HG02623 (cell line): ENCODE measurements at regions not wholly inside any gene's neighbourhood (a gene's known extent, or its start where the extent isn't known, plus 50 kb on each side); places are given as distances from the start of the nearest gene placed in this dataset.
A peak's percentile ranks its signal among the peaks of the same experiment; 100 is the strongest.
"Not testable (repeated sequence)": the region's sequence is repeated elsewhere in the genome, so short reads cannot be mapped to it uniquely, and the experiment has no call there.

Experiments
- ATAC-seq: cut with Tn5 transposase; IDR thresholded peaks from one replicate; pipeline ENCODE4 v1.9.1; 2021; ENCODE audit warnings: moderate library complexity; ENCODE audit not compliant: unreplicated experiment

DNA sequence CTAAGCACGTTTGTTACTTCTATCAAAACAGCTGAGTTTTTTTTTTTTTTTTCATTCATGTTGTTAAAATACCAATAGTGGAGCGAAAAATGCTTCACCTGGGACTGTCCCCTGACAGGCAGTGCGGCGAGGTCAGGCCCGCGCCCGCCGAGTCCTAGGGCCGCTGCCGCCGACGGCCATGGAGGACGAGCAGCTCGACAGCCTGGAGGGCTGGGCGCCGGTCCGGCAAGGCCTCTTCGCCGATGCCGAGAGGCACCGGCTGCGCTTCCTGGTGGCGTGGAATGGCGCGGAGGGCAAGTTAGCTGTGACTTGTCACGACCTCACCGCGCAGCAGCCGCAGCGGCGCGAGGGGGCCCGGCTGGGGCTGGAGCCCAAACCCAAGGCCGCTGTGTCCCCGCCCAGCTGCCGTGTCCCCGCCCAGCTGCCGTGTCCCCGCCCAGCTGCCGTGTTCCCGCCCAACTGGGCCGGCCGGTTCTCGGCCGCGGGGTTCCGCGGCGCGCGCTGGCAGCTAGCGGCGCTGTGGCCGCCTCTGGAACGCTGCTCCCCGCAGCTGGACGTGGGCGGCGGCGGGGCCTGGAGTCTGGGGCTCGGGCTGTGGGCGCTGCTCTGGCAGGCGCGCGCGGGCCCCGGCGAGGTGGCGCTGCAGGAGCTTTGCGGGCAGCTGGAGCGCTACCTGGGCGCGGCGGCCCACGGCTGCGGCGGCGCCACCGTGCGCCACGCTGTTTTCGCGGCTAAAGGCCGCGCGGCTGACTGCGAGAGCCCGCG is 56.7 kb upstream of the GOLGA8R start:
- peak; percentile 91 for ATAC-seq

DNA sequence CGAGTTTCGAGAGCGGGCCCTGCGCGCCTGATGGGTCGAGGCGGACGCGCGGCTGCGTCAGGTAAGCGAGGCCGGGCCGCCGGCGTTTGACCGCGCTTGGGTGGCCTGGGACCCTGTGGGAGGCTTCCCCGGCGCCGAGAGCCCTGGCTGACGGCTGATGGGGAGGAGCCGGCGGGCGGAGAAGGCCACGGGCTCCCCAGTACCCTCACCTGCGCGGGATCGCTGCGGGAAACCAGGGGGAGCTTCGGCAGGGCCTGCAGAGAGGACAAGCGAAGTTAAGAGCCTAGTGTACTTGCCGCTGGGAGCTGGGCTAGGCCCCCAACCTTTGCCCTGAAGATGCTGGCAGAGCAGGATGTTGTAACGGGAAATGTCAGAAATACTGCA is 57.3 kb upstream of the GOLGA8R start:
- ATAC-seq = not testable (repeated sequence)

DNA sequence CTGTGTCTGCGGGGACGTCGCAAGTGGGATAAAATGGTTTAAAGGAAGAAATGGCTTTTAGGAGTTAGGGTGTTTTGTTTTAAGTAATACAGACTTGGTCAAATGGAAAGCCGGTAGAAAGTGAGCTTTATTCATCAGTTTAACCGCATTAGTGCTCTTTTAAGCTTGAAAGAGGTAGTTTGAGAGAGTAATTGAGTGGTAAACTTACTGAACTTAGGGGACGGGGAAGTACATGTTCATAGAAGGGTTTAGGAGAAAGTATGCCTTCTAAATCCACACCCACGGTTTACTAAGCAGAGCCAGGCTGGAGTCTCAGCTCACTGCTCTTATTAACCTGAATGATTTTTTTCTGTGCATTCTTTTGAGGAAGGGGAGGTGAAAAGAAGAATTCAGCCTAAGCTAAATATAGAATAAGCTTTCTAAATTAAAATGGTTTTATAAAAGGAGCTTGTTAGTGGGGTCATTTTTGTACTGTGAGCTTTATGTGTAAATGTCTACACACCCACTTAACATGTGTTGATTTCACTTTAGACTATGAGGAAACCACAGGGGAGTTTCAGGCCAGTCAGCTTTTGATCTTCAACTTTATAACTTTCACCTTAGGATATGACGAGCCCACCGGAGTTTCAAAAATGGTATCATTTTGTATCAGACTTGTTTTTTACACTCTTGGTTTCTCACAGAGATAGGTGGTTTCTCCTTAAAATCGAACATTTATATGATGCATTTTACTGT is 57.9 kb upstream of the GOLGA8R start:
- not testable (repeated sequence) for ATAC-seq

DNA sequence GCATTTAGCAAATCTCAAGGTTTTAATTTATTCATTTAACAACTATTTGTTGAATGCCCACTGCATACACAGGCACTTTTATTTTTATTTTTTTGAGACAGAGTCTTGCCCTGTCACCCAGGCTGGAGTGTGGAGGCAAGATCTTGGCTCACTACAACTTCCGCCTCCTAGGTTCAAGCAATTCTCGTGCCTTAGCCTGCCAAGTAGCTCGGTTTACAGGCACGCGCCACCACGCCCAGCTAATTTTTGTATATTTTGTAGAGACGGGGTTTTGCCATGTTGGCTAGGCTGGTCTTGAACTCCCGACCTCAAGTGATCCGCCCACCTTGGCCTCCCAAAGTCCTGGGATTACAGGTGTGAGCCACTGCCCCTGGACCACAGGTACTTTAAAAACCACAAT is 67.0 kb upstream of the GOLGA8Q start:
- ATAC-seq = not testable (repeated sequence)

DNA sequence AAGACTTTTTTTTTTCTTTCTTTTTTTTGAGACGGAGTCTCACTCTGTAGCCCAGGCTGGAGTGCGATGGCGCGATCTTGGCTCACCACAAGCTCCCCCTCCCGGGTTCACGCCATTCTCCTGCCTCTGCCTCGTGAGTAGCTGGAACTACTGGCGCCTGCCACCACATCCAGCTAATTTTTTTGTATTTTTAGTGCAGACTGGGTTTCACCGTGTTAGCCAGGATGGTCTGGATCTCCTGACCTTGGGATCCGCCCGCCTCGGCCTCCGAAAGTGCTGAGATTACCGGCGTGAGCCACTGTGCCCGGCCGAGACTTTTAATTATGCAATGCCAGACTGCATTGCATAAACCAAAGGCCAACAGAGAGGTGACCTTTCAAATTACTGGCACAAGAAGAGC is 62.6 kb upstream of the GOLGA8Q start:
- not testable (repeated sequence) for ATAC-seq

DNA sequence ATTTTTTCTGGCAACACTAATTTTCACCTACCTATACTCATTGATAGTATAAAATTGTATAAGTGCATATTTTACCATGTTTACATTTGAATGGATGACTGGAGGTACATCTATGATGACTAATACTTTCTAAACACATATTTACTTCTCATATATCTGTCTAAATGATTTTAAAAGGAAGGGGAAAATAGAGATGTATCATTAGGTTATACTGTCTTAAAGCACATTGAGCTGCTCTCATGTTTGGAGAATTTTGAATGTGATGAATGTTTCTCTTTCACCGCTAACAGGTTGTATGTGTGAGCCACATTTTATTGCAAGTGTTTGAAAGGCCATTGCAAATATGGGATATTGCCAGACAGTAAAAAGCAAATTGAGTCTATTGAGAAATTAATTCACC is 61.5 kb upstream of the GOLGA8Q start:
- not testable (repeated sequence) for ATAC-seq

DNA sequence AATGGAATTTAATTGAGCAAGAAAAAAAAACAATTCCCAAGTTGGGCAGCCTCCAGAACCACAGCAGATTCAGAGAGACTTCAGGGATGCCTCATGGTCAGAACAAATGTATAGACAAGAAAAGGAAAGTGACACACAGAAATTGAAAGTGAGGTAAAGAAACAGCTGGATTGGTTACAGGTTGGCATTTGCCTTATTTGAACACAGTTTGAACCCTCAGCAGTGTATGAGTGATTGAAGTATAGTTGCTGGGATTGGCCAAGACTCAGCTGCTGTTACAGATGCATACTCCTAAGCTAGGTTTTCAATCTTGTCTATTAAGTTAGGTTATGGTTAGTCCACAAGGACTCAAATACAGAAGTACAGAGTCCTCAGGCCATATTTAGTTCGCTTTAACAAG is 57.9 kb upstream of the GOLGA8Q start:
- not testable (repeated sequence) for ATAC-seq

DNA sequence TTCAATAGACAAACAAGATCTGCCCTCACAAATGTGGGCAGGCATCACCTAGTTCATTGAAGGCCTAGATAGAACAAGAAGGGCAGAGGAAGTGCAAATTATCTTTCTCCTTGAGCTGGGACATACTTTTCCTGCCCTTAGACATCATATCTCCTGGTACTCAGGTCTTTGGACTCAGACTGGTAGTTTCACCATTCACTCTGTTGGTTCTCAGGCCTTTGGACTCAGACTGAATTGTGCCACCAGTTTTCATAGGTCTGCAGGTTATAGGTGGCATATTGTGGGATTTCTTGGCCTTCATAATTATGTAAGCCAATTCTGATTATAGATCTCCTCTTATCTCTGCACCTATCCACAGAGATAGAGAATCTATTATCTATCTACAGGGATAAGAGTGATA is 54.6 kb upstream of the GOLGA8Q start:
- not testable (repeated sequence) for ATAC-seq

DNA sequence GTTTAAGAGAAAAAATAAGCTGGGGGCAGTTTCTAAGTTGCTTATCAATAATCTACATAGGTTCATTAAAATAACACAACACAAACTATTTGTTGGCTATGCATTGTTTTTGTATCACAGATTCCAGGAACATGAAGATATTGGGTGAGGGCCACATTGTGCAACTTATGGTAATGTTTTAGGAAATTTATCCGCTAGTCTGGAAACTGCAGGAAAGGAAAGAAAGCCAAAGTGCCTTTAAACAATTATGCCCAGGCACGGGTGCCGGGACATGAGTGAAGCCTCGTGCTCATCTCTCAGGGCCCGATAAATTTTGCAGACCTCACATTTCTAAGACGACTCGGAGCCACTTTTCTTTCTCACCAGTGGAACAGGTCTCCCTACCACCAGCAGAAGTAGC is 52.6 kb upstream of the GOLGA8Q start:
- not testable (repeated sequence) for ATAC-seq

DNA sequence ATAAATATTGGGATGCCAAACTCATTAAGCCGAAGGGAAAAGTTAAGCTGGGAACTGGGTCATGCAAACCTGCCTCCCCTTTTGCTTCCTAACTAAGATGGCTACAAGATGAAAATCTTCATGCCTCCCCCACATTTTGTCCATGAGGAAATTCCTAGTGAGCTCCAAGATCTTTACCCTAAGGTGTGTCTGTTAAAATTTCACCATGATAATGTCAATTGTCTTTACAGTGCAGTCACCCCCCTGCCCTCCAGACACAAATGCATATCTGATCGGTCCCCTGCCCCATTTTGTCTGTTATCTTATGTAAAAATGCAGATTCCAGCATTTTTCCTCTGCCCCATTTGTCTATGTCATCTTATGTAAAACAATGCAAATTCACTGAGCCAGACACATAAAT is 51.3 kb upstream of the GOLGA8Q start:
- ATAC-seq = not testable (repeated sequence)
